Panc1 (cell line): ENCODE measurements at regions not wholly inside any gene's neighbourhood (a gene's known extent, or its start where the extent isn't known, plus 50 kb on each side); places are given as distances from the start of the nearest gene placed in this dataset.

Source experiments
- ATAC-seq: fragments of 200-7000 bp; cut with Tn5 transposase; 2 replicates; pipeline ENCODE4 v1.9.1; 2020; ENCODE audit warnings: mild to moderate bottlenecking, moderate library complexity
- BruUV-seq: library from RNA; stranded (reverse); fragments of 400-500 nt; replicated peaks from 2 replicates; lab custom pipeline; 2021; lab: Mats Ljungman, UMichigan
- CTCF ChIA-PET: fragments of 300-600 bp; sonication (Branson Sonifier 250); formaldehyde crosslinking; loops from one replicate; lab custom pipeline; 2022; ENCODE audit warnings: antibody characterized with exemption; lab: Charles Lee
- POLR2A ChIA-PET: fragments of 300-600 bp; sonication (Branson Sonifier 250); formaldehyde crosslinking; loops from one replicate; lab custom pipeline; 2022; ENCODE audit warnings: antibody characterized with exemption; lab: Charles Lee
- DNase-seq: peaks from one replicate; pipeline ENCODE4 v3.0.0-alpha.2; 2010; ENCODE audit warnings: low read depth, low spot score
- H3K27ac ChIP-seq: 2 replicates; pipeline ENCODE4 v1.5.1; 2011; ENCODE audit warnings: mild to moderate bottlenecking, low read length, inconsistent platforms
- H3K27me3 ChIP-seq: fragments of 200-500 bp; sonication (Bioruptor generic); 2 replicates; pipeline ENCODE4 v1.6.0; 2014; ENCODE audit warnings: low read length, inconsistent platforms; ENCODE audit not compliant: control insufficient read depth, insufficient read depth
- H3K36me3 ChIP-seq: fragments of 200-500 bp; sonication (Bioruptor generic); 2 replicates; pipeline ENCODE4 v1.5.1; 2014; ENCODE audit warnings: inconsistent platforms, mild to moderate bottlenecking, low read length, moderate library complexity; ENCODE audit not compliant: control insufficient read depth, insufficient read depth
- H3K4me1 ChIP-seq: 2 replicates; pipeline ENCODE4 v1.5.1; 2011; ENCODE audit warnings: inconsistent platforms, mild to moderate bottlenecking, low read length, moderate library complexity; ENCODE audit not compliant: control insufficient read depth, insufficient read depth
- H3K4me3 ChIP-seq, 2 experiments: 2 replicates each; pipeline ENCODE4 v1.5.1; 2011 to 2012; ENCODE audit warnings: low read depth in 2 of 2, low read length in 2 of 2, mild to moderate bottlenecking in 2 of 2, inconsistent platforms in 1 of 2, moderate library complexity in 1 of 2
- H3K9me3 ChIP-seq: fragments of 200-500 bp; sonication (Bioruptor generic); 2 replicates; pipeline ENCODE4 v1.5.1; 2014; ENCODE audit warnings: low read depth, mild to moderate bottlenecking, inconsistent platforms, low read length, moderate library complexity; ENCODE audit not compliant: control insufficient read depth, insufficient read depth
- CTCF ChIP-seq: fragments of 450-650 bp; IDR thresholded peaks from 2 replicates; pipeline ENCODE4 v1.5.1; 2017; ENCODE audit warnings: mild to moderate bottlenecking
- POLR2AphosphoS5 ChIP-seq: IDR thresholded peaks from 2 replicates; pipeline ENCODE4 v1.6.1; 2012; ENCODE audit warnings: mild to moderate bottlenecking, low read depth, low read length, moderate library complexity
- SIN3A ChIP-seq: IDR thresholded peaks from 2 replicates; pipeline ENCODE4 v1.6.1; 2012; ENCODE audit warnings: low read depth, mild to moderate bottlenecking, low read length, moderate library complexity, borderline replicate concordance; ENCODE audit not compliant: insufficient read depth
- TCF7L2 ChIP-seq: IDR thresholded peaks from 2 replicates; pipeline ENCODE4 v1.6.1; 2011; ENCODE audit warnings: mild to moderate bottlenecking, low read depth, low read length, inconsistent platforms
- in situ Hi-C: cut with HindIII; loops from 2 replicates; pipeline ENCODE4 v1.10.0; 2016; ENCODE audit warnings: low sequenced_read_pairs, low pct_unique_long_range_greater_than_20kb
- intact Hi-C: fragments of 100-400 bp; cut with micrococcal nuclease; formaldehyde crosslinking; loops from one replicate; pipeline ENCODE4 v1.10.0; 2022; ENCODE audit not compliant: unreplicated experiment
- TF ChIP-seq, protein P1 (sequence below), 2 experiments: IDR thresholded peaks; 2 replicates each; pipeline ENCODE4 v1.6.1; 2011 to 2012; ENCODE audit warnings: low read depth in 2 of 2, control low read depth in 1 of 2, low read length in 1 of 2, mild to moderate bottlenecking in 1 of 2, moderate library complexity in 1 of 2; ENCODE audit not compliant: insufficient read depth in 1 of 2

GRCh38 chr4:164301430-164301829 is 452.5 kb upstream of the SMIM31 start:
- BruUV-seq = no TSS peak
- no peaks in the 10 kb centered on the region for H3K9me3 ChIP-seq

DNA sequence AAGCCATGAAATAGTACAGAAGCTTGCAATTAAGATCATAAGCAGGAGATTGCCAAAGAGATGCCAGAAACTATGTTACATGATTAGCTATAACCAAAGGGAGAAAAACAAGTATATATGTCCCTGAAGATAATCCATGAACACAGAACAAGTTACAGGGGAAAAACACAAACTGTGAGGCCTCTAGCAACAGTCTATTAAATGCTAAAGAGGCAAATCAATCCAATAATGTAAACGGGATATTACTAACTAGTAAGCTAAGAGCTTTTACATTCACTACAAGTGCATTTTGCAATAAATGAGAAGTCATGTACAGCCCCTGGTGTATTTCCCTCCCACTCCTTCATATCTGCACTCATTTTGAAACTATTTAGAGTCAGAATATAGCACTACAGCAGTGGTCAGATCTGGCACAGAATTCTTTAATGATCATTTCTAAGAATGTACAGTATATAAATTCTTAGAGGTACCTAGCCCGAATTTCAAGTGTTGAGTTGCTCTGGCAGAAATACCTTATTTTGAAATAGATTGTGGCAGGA is 449.8 kb upstream of the SMIM31 start:
- DNase-seq (no peak), ATAC-seq (no peak)
- no peaks in the 10 kb centered on the region for H3K27me3 ChIP-seq
- intact Hi-C loops (no loop called here), in situ Hi-C loops (no loop called here)
- TF ChIP-seq POLR2AphosphoS5 = no peak
- TF ChIP-seq CTCF = no peak
- TF ChIP-seq, protein P1, sequence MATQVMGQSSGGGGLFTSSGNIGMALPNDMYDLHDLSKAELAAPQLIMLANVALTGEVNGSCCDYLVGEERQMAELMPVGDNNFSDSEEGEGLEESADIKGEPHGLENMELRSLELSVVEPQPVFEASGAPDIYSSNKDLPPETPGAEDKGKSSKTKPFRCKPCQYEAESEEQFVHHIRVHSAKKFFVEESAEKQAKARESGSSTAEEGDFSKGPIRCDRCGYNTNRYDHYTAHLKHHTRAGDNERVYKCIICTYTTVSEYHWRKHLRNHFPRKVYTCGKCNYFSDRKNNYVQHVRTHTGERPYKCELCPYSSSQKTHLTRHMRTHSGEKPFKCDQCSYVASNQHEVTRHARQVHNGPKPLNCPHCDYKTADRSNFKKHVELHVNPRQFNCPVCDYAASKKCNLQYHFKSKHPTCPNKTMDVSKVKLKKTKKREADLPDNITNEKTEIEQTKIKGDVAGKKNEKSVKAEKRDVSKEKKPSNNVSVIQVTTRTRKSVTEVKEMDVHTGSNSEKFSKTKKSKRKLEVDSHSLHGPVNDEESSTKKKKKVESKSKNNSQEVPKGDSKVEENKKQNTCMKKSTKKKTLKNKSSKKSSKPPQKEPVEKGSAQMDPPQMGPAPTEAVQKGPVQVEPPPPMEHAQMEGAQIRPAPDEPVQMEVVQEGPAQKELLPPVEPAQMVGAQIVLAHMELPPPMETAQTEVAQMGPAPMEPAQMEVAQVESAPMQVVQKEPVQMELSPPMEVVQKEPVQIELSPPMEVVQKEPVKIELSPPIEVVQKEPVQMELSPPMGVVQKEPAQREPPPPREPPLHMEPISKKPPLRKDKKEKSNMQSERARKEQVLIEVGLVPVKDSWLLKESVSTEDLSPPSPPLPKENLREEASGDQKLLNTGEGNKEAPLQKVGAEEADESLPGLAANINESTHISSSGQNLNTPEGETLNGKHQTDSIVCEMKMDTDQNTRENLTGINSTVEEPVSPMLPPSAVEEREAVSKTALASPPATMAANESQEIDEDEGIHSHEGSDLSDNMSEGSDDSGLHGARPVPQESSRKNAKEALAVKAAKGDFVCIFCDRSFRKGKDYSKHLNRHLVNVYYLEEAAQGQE (IDR thresholded peaks at IDR 0.05; ENCODE audit: insufficient read depth in 1 of 2, low read depth in 2 of 2, low read length in 1 of 2) = no peak
- no peak for TF ChIP-seq TCF7L2
- TF ChIP-seq SIN3A = no peak
- no peaks in the 10 kb centered on the region for H3K9me3 ChIP-seq
- no peaks in the 10 kb centered on the region for H3K4me1 ChIP-seq
- ChIA-PET POLR2A (interaction anchor here (0.7 kb wide), 1 partner anchor 973 kb away, joined by 3 read pairs; no protein-coding TSS in a partner anchor), CTCF (no interaction called here)
- BruUV-seq = no TSS peak
- no peak overlapping the region for H3K27ac ChIP-seq
- H3K4me3 ChIP-seq = no peak overlapping the region
- H3K36me3 ChIP-seq = no peaks in the 10 kb centered on the region

More at GRCh38 chr4:164301430-164301829, 452.5 kb upstream of the SMIM31 start:
- in situ Hi-C loops = no loop called here
- ATAC-seq = no peak
- intact Hi-C loops = no loop called here
- Histone ChIP-seq H3K36me3 (no peaks in the 10 kb centered on the region), H3K4me3 (no peak overlapping the region), H3K27me3 (no peaks in the 10 kb centered on the region), H3K27ac (no peak overlapping the region), H3K4me1 (no peaks in the 10 kb centered on the region)
- CTCF ChIA-PET = no interaction called here
- TF ChIP-seq, protein P1 (IDR thresholded peaks at IDR 0.05; ENCODE audit: insufficient read depth in 1 of 2, low read depth in 2 of 2, low read length in 1 of 2) = no peak
- TF ChIP-seq SIN3A = no peak
- TF ChIP-seq POLR2AphosphoS5 = no peak
- no peak for TF ChIP-seq TCF7L2
- no peak for TF ChIP-seq CTCF
- DNase-seq = no peak
- POLR2A ChIA-PET = no interaction called here
